ENCODE measurements at regions not wholly inside any gene's neighbourhood (a gene's known extent, or its start where the extent isn't known, plus 50 kb on each side); places are given as distances from the start of the nearest gene placed in this dataset.

DNA sequence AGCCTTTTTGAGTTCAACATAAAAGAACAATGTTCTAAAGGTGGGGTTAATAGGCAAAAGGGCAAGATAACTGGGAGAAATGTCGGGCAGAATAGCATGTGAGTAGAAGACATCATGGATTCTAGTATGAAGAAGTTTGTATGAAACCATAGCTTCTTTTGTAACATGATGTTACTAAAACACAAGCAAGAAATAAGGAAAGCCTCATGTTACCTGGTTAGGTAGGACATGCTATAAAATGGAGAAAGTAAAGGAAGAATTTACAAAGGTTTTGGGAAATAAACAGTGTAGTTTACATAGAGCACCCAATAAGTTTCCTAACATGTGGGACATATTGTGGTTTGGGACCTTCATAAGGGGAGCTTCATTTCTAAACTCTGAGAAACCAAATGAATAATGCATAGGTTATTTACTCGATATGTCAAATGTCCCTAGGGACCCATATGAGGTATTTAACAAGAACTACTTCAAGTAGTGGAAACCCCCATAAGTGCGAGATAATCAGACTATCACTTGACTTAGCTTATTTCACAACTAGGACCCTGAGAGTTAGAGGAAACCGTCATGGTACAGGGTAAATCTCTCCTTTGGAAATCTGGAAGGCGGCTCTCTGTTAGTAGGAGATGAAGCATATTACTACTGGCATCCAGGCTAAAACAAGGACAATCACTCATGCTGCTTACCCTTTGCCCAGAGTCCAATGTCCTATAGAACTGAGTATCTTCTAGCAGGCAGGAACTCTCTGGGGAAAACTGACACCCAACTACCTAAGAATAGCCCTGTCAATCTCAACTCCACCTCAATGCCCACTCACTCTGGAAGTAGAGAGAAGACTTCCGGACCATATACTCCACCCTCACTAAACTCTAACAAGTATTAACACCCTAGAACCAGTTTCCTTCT lies 57.5 kb downstream of the ILRUN start:
- peak overlapping the region in 1 of 4 donors; percentile 50 for H3K27ac ChIP-seq
- ATAC-seq = no peak
- no peaks in the 10 kb centered on the region for H3K36me3 ChIP-seq (replicated peaks in 1 of 2; ENCODE audit: insufficient read depth in 1 of 2, low read depth in 2 of 2)
- no peaks in the 10 kb centered on the region for H3K27me3 ChIP-seq
- H3K4me3 ChIP-seq = no peak overlapping the region
- TF ChIP-seq POLR2A (IDR thresholded peaks at IDR 0.05) = no peak
- TF ChIP-seq, protein P1, sequence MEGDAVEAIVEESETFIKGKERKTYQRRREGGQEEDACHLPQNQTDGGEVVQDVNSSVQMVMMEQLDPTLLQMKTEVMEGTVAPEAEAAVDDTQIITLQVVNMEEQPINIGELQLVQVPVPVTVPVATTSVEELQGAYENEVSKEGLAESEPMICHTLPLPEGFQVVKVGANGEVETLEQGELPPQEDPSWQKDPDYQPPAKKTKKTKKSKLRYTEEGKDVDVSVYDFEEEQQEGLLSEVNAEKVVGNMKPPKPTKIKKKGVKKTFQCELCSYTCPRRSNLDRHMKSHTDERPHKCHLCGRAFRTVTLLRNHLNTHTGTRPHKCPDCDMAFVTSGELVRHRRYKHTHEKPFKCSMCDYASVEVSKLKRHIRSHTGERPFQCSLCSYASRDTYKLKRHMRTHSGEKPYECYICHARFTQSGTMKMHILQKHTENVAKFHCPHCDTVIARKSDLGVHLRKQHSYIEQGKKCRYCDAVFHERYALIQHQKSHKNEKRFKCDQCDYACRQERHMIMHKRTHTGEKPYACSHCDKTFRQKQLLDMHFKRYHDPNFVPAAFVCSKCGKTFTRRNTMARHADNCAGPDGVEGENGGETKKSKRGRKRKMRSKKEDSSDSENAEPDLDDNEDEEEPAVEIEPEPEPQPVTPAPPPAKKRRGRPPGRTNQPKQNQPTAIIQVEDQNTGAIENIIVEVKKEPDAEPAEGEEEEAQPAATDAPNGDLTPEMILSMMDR (IDR thresholded peaks at IDR 0.05) = no peak
- H3K4me1 ChIP-seq = peaks cover 15% of the 10 kb centered on the region
- WGBS, 2 donors = 74 to 84% methylated on average over 6 of the region's 6 CpGs
- intact Hi-C loops (cut with DNase I) = no loop called here
- no peaks in the 10 kb centered on the region for H3K9me3 ChIP-seq
- DNase-seq = no peak

DNA sequence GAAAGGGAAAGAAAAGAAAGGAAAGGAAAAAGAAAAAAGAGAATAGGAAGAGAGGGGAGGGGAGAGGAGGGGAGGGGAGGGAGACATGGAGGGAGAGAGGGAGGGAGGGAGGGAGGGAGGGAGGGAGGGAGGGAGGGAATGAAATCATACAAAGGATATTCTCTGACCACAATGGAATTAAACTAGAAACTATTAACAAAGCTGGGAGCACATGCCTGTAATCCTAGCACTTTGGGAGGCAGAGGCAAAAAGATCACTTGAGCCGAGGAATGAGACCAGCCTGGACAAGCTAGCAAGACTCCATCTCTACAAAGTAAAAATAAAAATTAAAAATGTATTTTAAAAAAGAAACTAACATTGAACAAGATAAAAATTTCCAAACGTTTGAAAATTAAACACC lies 62.8 kb downstream of the ILRUN start:
- Histone ChIP-seq H3K27me3 (no peaks in the 10 kb centered on the region), H3K4me3 (no peak overlapping the region), H3K27ac (no peak overlapping the region), H3K9me3 (no peaks in the 10 kb centered on the region), H3K36me3 (replicated peaks in 1 of 2; ENCODE audit: insufficient read depth in 1 of 2, low read depth in 2 of 2) (no peaks in the 10 kb centered on the region), H3K4me1 (no peaks in the 10 kb centered on the region)
- 31 to 63% methylated on average over 2 of the region's 2 CpGs for WGBS, 2 donors
- intact Hi-C loops (cut with DNase I) = no loop called here
- ATAC-seq (no peak), DNase-seq (no peak)
- TF ChIP-seq, protein P1 (IDR thresholded peaks at IDR 0.05) = no peak
- TF ChIP-seq POLR2A (IDR thresholded peaks at IDR 0.05) = no peak

DNA sequence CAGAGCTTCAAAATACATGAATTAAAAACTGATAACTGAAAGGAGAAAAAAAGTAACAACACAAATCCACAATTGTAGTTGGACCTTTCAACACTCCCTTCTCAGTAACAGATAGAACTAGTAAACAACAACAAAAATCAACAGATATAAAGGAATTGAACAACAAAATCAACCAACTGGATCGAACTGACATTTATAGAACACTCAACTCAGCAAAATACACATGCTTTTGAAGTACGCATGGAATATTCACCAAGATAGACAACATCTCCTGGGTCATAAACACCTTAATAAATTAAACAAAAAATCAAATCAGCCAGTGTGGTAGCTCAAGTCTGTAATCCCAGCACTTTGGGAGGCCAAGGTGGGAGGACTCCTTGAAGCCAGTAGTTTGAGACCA lies 63.3 kb downstream of the ILRUN start:
- Histone ChIP-seq H3K4me1 (no peaks in the 10 kb centered on the region), H3K4me3 (no peak overlapping the region), H3K36me3 (replicated peaks in 1 of 2; ENCODE audit: insufficient read depth in 1 of 2, low read depth in 2 of 2) (no peaks in the 10 kb centered on the region), H3K27me3 (no peaks in the 10 kb centered on the region), H3K9me3 (no peaks in the 10 kb centered on the region), H3K27ac (no peak overlapping the region)
- WGBS, 2 donors = 92 to 100% methylated on average over 2 of the region's 2 CpGs
- ATAC-seq = no peak
- no peak for DNase-seq
- TF ChIP-seq POLR2A (IDR thresholded peaks at IDR 0.05) = no peak
- TF ChIP-seq, protein P1 (IDR thresholded peaks at IDR 0.05) = no peak
- intact Hi-C loops (cut with DNase I) = no loop called here

DNA sequence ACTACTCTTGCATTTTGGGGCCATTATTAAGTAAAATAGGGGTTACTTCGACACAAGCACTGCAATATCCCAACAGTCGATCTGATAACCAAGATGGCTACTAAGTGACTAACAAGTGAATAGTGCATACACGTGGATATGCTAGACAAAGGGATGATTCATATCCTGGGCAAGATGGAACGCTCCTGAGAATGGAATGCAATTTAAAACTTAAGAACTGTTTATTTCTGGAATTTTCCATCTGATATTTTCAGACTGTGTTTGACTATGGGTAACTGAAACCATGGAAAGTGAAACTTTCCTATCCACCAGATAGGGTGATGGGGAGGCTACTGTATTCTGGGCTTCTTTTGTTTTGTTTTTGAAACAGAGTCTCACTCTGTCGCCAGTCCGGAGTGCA lies 66.5 kb downstream of the ILRUN start:
- TF ChIP-seq, protein P1 (IDR thresholded peaks at IDR 0.05) = no peak
- no peak for ATAC-seq
- no peaks in the 10 kb centered on the region for H3K27me3 ChIP-seq
- no peaks in the 10 kb centered on the region for H3K36me3 ChIP-seq (replicated peaks in 1 of 2; ENCODE audit: insufficient read depth in 1 of 2, low read depth in 2 of 2)
- H3K4me1 ChIP-seq = no peaks in the 10 kb centered on the region
- no peak overlapping the region for H3K4me3 ChIP-seq
- H3K27ac ChIP-seq = no peak overlapping the region
- WGBS, 2 donors = 83 to 89% methylated on average over 6 of the region's 6 CpGs
- no peak for DNase-seq
- intact Hi-C loops (cut with DNase I) = no loop called here
- no peaks in the 10 kb centered on the region for H3K9me3 ChIP-seq

DNA sequence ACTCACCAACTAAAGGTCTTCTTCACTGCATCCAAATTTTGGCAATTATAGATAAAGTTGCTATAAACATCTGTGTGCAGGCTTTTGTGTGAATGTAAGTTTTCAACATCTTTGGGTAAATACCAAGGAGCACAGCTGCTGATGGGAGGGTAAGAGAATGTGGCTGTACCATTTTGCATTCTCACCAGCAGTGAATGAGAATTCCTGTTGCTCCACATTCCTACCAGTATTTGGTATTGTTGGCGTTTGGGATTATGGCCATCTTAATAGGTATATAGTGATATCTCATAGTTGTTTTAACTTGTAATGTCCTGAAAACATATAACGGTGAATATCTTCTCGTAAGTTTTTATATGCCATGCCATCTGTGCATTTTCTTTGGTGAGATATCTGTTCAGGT lies 69.3 kb downstream of the ILRUN start:
- no peaks in the 10 kb centered on the region for H3K4me1 ChIP-seq
- H3K4me3 ChIP-seq = no peak overlapping the region
- no peaks in the 10 kb centered on the region for H3K27me3 ChIP-seq
- WGBS, 2 donors = 90 to 94% methylated on average over 3 of the region's 3 CpGs
- DNase-seq = no peak
- TF ChIP-seq, protein P1 (IDR thresholded peaks at IDR 0.05) = no peak
- no peak for TF ChIP-seq POLR2A (IDR thresholded peaks at IDR 0.05)
- intact Hi-C loops (cut with DNase I) = no loop called here
- no peaks in the 10 kb centered on the region for H3K36me3 ChIP-seq (replicated peaks in 1 of 2; ENCODE audit: insufficient read depth in 1 of 2, low read depth in 2 of 2)
- H3K9me3 ChIP-seq = no peaks in the 10 kb centered on the region
- ATAC-seq = no peak
- no peak overlapping the region for H3K27ac ChIP-seq

Measured in body of pancreas (tissue), 4 donors.